OCI-LY7 (cell line): ENCODE measurements at regions not wholly inside any gene's neighbourhood (a gene's known extent, or its start where the extent isn't known, plus 50 kb on each side); places are given as distances from the start of the nearest gene placed in this dataset.

Experiments used
- BruUV-seq: library from RNA; stranded (reverse); fragments of 400-500 nt; replicated peaks from 2 replicates; lab custom pipeline; 2021; lab: Mats Ljungman, UMichigan
- CTCF ChIA-PET: fragments of 300-600 bp; sonication (Branson Sonifier 250); formaldehyde crosslinking; loops from one replicate; lab custom pipeline; 2022; ENCODE audit warnings: antibody characterized with exemption; ENCODE audit not compliant: unreplicated experiment; lab: Charles Lee
- POLR2A ChIA-PET: fragments of 300-600 bp; sonication (Branson Sonifier 250); formaldehyde crosslinking; loops from one replicate; lab custom pipeline; 2022; ENCODE audit warnings: antibody characterized with exemption; lab: Charles Lee
- DNase-seq: peaks from one replicate; pipeline ENCODE4 v3.0.0-alpha.2; 2015; ENCODE audit warnings: low spot score
- H2AFZ ChIP-seq: fragments of 200-600 bp; sonication (generic), shearing (Covaris generic); 2 replicates; pipeline ENCODE4 v1.6.1; 2014; ENCODE audit warnings: mild to moderate bottlenecking, antibody characterized with exemption, low read length, moderate library complexity
- H3K27ac ChIP-seq: fragments of 200-600 bp; sonication (generic); 2 replicates; pipeline ENCODE4 v1.5.1; 2014; ENCODE audit warnings: mixed run types, low read depth, mild to moderate bottlenecking, moderate library complexity, low read length, inconsistent platforms; ENCODE audit not compliant: poor library complexity, severe bottlenecking
- H3K36me3 ChIP-seq: fragments of 200-600 bp; sonication (generic); 2 replicates; pipeline ENCODE4 v1.6.1; 2014; ENCODE audit warnings: mild to moderate bottlenecking, antibody characterized with exemption, low read length, moderate library complexity, mixed read lengths; ENCODE audit not compliant: insufficient read depth
- H3K4me1 ChIP-seq: fragments of 200-600 bp; sonication (generic); 2 replicates; pipeline ENCODE4 v1.5.1; 2014; ENCODE audit warnings: mild to moderate bottlenecking, low read length; ENCODE audit not compliant: insufficient read depth, poor library complexity, severe bottlenecking
- H3K4me2 ChIP-seq: fragments of 200-600 bp; sonication (generic); 2 replicates; pipeline ENCODE4 v1.6.1; 2014; ENCODE audit warnings: mild to moderate bottlenecking, low read length
- H3K4me3 ChIP-seq: fragments of 200-600 bp; sonication (generic); 2 replicates; pipeline ENCODE4 v1.5.1; 2014; ENCODE audit warnings: mild to moderate bottlenecking, low read depth, low read length; ENCODE audit not compliant: poor library complexity, severe bottlenecking
- H3K79me2 ChIP-seq: fragments of 200-600 bp; sonication (generic); 2 replicates; pipeline ENCODE4 v1.6.1; 2016; ENCODE audit warnings: low read depth, mild to moderate bottlenecking, low read length, moderate library complexity, mixed read lengths; ENCODE audit not compliant: insufficient read depth
- H3K9me2 ChIP-seq: fragments of 200-600 bp; sonication (generic); 2 replicates; pipeline ENCODE4 v1.6.1; 2016; ENCODE audit warnings: mild to moderate bottlenecking, low read length, mixed read lengths; ENCODE audit not compliant: insufficient read depth
- H3K9me3 ChIP-seq: fragments of 200-600 bp; sonication (generic); 2 replicates; pipeline ENCODE4 v1.6.1; 2014; ENCODE audit warnings: mild to moderate bottlenecking, mixed run types, low read length, mixed read lengths
- H4K20me1 ChIP-seq: fragments of 200-600 bp; sonication (generic); 2 replicates; pipeline ENCODE4 v1.6.1; 2014; ENCODE audit warnings: mild to moderate bottlenecking, antibody characterized with exemption, low read length, moderate library complexity, mixed read lengths; ENCODE audit not compliant: insufficient read depth
- EZH2phosphoT487 ChIP-seq: fragments of 200-600 bp; sonication (generic); IDR thresholded peaks from 2 replicates; pipeline ENCODE4 v1.6.1; 2018; ENCODE audit warnings: low read depth, borderline replicate concordance, mild to moderate bottlenecking, mixed run types, antibody characterized with exemption, low read length, moderate library complexity, mixed read lengths
- intact Hi-C: fragments of 100-400 bp; cut with micrococcal nuclease; formaldehyde crosslinking; loops from one replicate; pipeline ENCODE4 v1.10.0; 2022; ENCODE audit not compliant: unreplicated experiment
- TF ChIP-seq, protein P1 (sequence below): fragments of 200-600 bp; sonication (generic); conservative IDR thresholded peaks from 2 replicates; pipeline ENCODE4 v1.5.1; 2014; ENCODE audit warnings: mild to moderate bottlenecking, antibody characterized with exemption, low read length, moderate library complexity, mixed read lengths

DNA sequence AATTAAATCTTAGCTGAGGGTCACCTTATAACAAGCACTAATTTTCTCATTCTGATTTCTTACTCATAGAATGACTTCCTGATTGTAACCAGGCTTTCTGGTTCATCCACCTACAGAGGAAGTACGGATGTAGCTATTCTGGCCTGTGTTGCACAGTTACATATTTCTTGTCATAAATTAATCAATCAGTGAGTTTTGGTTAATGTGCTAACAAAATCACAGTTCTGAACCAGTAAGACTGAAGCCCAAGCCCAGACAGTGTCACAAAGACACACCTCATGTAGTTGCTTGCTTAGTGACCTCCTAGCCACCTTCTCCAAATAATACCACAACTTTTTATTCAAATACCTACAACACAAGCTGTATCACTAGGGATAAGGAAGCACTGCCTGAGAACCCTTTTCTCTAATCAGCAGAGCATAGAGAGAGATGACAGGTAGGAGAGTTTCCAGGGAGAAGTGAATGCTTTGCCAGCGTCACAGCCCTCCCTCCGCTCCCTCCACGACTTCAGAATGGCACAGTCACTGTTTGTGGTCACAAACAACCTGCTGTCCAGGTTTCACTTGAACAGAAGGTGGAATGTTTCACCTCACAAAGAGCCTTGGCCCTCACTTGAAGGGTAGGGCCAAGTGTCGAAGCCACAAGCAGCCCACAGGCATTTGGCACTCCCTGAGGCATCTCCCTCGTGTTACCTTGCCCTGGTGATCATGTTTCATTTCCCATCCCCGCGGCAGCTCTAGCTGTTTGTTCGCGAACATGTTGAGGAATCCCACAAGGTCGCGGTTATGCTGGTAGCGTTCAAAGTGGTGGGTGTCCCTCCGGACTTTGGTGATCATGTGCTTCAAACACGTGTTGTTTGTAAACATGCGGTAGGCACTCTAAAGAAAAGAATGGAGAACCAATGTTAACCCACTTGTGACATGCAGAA, 120.8 kb upstream of the STK17B start:
- CTCF ChIA-PET: no interaction called here
- H4K20me1 ChIP-seq: no peaks in the 10 kb centered on the region
- no peaks in the 10 kb centered on the region for H3K9me2 ChIP-seq
- BruUV-seq: no TSS peak
- H3K79me2 ChIP-seq: no peaks in the 10 kb centered on the region
- H3K4me3 ChIP-seq: no peak overlapping the region
- intact Hi-C loops: loop anchor here (10.0 kb wide), 1 partner anchor 353 kb away; no protein-coding TSS in a partner anchor
- POLR2A ChIA-PET: interaction anchor here (0.6 to 2.5 kb wide), 6 partner anchors 12 to 1419 kb away, joined by 3 to 10 read pairs (median 3); no protein-coding TSS in a partner anchor
- TF ChIP-seq EZH2phosphoT487: no peak
- TF ChIP-seq, protein P1, sequence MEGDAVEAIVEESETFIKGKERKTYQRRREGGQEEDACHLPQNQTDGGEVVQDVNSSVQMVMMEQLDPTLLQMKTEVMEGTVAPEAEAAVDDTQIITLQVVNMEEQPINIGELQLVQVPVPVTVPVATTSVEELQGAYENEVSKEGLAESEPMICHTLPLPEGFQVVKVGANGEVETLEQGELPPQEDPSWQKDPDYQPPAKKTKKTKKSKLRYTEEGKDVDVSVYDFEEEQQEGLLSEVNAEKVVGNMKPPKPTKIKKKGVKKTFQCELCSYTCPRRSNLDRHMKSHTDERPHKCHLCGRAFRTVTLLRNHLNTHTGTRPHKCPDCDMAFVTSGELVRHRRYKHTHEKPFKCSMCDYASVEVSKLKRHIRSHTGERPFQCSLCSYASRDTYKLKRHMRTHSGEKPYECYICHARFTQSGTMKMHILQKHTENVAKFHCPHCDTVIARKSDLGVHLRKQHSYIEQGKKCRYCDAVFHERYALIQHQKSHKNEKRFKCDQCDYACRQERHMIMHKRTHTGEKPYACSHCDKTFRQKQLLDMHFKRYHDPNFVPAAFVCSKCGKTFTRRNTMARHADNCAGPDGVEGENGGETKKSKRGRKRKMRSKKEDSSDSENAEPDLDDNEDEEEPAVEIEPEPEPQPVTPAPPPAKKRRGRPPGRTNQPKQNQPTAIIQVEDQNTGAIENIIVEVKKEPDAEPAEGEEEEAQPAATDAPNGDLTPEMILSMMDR: no peak
- H3K4me1 ChIP-seq: peaks cover 12% of the 10 kb centered on the region
- H3K9me3 ChIP-seq: no peaks in the 10 kb centered on the region
- H3K27ac ChIP-seq: no peak overlapping the region
- H3K4me2 ChIP-seq: no peak overlapping the region
- H3K36me3 ChIP-seq: no peaks in the 10 kb centered on the region
- H2AFZ ChIP-seq: no peak overlapping the region
- DNase-seq: no peak

- BruUV-seq: no TSS peak
- no peaks in the 10 kb centered on the region for H3K79me2 ChIP-seq
- no peak overlapping the region for H3K4me3 ChIP-seq
- H3K9me2 ChIP-seq: no peaks in the 10 kb centered on the region
- peaks cover 5% of the 10 kb centered on the region for H3K4me1 ChIP-seq
- H3K27ac ChIP-seq: no peak overlapping the region
- H2AFZ ChIP-seq: no peak overlapping the region
- ChIA-PET POLR2A (interaction anchor here (0.7 to 1.1 kb wide), 4 partner anchors 8 to 220 kb away, joined by 3 read pairs; no protein-coding TSS in a partner anchor), CTCF (no interaction called here)
- TF ChIP-seq EZH2phosphoT487: no peak
- TF ChIP-seq, protein P1: no peak
- DNase-seq: no peak
- intact Hi-C loops: loop anchor here (10.0 kb wide), 1 partner anchor 351 kb away; no protein-coding TSS in a partner anchor
- no peaks in the 10 kb centered on the region for H3K9me3 ChIP-seq
- H3K36me3 ChIP-seq: no peaks in the 10 kb centered on the region
- H3K4me2 ChIP-seq: no peak overlapping the region
- H4K20me1 ChIP-seq: no peaks in the 10 kb centered on the region
These were observed 122.6 kb upstream of the STK17B start for GRCh38 chr2:196293751-196294515.
